PFSK-1 (cell line): ENCODE measurements at regions not wholly inside any gene's neighbourhood (a gene's known extent, or its start where the extent isn't known, plus 50 kb on each side); places are given as distances from the start of the nearest gene placed in this dataset.

ENCODE experiments used
- POLR2AphosphoS5 ChIP-seq: IDR thresholded peaks from 2 replicates; pipeline ENCODE4 v1.6.1; 2012; ENCODE audit warnings: low read depth, mild to moderate bottlenecking, control low read depth, low read length, moderate library complexity
- SIN3A ChIP-seq: IDR thresholded peaks from 2 replicates; pipeline ENCODE4 v1.6.1; 2012; ENCODE audit warnings: mild to moderate bottlenecking, low read length, moderate library complexity, borderline replicate concordance; ENCODE audit not compliant: insufficient read depth
- TAF1 ChIP-seq: IDR thresholded peaks from 2 replicates; pipeline ENCODE4 v1.6.1; 2012; ENCODE audit warnings: low read length, control low read depth, borderline replicate concordance; ENCODE audit not compliant: insufficient read depth
- TF ChIP-seq, protein P1 (sequence below), 2 experiments: IDR thresholded peaks; 2 replicates each; pipeline versions ENCODE4 v1.6.1 to v1.8.0; 2011 to 2012; ENCODE audit warnings: low read depth in 2 of 2, low read length in 2 of 2, control low read depth in 1 of 2, inconsistent platforms in 1 of 2, mild to moderate bottlenecking in 1 of 2, moderate library complexity in 1 of 2; ENCODE audit not compliant: insufficient read depth in 1 of 2

DNA sequence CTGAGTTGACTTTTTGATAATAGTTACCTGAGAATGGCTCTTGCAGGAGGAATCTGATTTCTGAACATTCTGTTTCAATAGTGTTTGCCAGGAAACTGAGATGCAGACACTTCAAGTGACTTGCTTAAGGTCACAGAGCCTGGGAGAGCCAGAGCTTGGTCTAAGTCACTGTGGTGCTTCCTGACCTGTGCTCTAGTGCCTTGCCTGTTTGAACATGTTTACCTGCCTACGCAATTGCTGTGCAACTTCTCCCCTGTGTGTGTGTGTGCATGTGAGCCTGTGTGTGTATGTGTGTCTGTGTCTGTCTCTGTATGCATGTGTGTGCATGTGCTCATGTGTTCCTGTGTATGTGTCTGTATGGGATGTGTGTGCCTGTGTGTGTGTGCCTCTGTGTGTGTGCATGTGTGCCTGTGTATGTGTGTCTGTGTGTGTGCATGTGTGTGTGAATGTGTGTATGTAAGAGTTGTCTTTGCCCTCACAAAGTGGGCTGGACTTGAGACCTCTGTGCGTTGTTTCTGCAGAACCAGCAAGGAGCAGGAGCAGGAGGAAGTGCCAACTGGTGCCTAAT is 185.8 kb downstream of the GADD45G start:
- TF ChIP-seq POLR2AphosphoS5 (no peak), SIN3A (no peak), TAF1 (no peak)
- TF ChIP-seq, protein P1, sequence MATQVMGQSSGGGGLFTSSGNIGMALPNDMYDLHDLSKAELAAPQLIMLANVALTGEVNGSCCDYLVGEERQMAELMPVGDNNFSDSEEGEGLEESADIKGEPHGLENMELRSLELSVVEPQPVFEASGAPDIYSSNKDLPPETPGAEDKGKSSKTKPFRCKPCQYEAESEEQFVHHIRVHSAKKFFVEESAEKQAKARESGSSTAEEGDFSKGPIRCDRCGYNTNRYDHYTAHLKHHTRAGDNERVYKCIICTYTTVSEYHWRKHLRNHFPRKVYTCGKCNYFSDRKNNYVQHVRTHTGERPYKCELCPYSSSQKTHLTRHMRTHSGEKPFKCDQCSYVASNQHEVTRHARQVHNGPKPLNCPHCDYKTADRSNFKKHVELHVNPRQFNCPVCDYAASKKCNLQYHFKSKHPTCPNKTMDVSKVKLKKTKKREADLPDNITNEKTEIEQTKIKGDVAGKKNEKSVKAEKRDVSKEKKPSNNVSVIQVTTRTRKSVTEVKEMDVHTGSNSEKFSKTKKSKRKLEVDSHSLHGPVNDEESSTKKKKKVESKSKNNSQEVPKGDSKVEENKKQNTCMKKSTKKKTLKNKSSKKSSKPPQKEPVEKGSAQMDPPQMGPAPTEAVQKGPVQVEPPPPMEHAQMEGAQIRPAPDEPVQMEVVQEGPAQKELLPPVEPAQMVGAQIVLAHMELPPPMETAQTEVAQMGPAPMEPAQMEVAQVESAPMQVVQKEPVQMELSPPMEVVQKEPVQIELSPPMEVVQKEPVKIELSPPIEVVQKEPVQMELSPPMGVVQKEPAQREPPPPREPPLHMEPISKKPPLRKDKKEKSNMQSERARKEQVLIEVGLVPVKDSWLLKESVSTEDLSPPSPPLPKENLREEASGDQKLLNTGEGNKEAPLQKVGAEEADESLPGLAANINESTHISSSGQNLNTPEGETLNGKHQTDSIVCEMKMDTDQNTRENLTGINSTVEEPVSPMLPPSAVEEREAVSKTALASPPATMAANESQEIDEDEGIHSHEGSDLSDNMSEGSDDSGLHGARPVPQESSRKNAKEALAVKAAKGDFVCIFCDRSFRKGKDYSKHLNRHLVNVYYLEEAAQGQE (IDR thresholded peaks at IDR 0.05; ENCODE audit: insufficient read depth in 1 of 2, low read depth in 2 of 2, low read length in 2 of 2): no peak
